Left lung (tissue), 4 donors: ENCODE measurements at regions not wholly inside any gene's neighbourhood (a gene's known extent, or its start where the extent isn't known, plus 50 kb on each side); places are given as distances from the start of the nearest gene placed in this dataset.
"Not testable (repeated sequence)": the region's sequence is repeated elsewhere in the genome, so short reads cannot be mapped to it uniquely, and the experiment has no call there.

Source experiments
- ATAC-seq: fragments of 200-7000 bp; cut with Tn5 transposase; one replicate; pipeline ENCODE4 v1.9.1; 2020; ENCODE audit warnings: moderate library complexity
- DNase-seq, 4 donors: peaks; one replicate each; pipeline ENCODE4 v3.0.0-alpha.2; 2013 to 2020
- H3K27ac ChIP-seq, 2 donors: fragments of 200-600 bp; sonication (generic) in 1 of 2; one replicate each; pipeline versions ENCODE4 v1.5.0 to v1.8.0; 2020 to 2021
- H3K27me3 ChIP-seq, 2 donors: fragments of 200-600 bp; sonication (generic) in 1 of 2; one replicate each; pipeline versions ENCODE4 v1.5.0 to v1.8.0; 2020 to 2021
- H3K36me3 ChIP-seq, 2 donors: fragments of 200-600 bp; sonication (generic) in 1 of 2; one replicate each; pipeline versions ENCODE4 v1.5.0 to v1.8.0; 2020 to 2021
- H3K4me1 ChIP-seq, 2 donors: fragments of 200-600 bp; one replicate each; pipeline ENCODE4 v1.8.0; 2021
- H3K4me3 ChIP-seq, 2 donors: fragments of 200-600 bp; sonication (generic) in 1 of 2; one replicate each; pipeline versions ENCODE4 v1.5.0 to v1.8.0; 2020 to 2021; ENCODE audit warnings: mild to moderate bottlenecking in 1 of 2
- H3K9me3 ChIP-seq, 2 donors: fragments of 200-600 bp; sonication (generic) in 1 of 2; one replicate each; pipeline versions ENCODE4 v1.5.0 to v1.8.0; 2020 to 2021
- intact Hi-C, 2 donors: fragments of 100-400 bp; cut with DNase I; formaldehyde crosslinking; loops; one replicate each; pipeline versions ENCODE4 v1.11.2 to v1.14.2; 2022
- TF ChIP-seq, protein P1 (sequence below), 2 donors: fragments of 200-600 bp; sonication (generic) in 1 of 2; IDR thresholded peaks; one replicate each; pipeline versions ENCODE4 v1.5.0 to v1.8.0; 2021; ENCODE audit warnings: antibody characterized with exemption in 2 of 2
- donor health status: DM: no; HTN: yes; CAD: no.
- donor health status: DM: no; HTN: no; CAD: no.

- DNase-seq (no peak), ATAC-seq (no peak)
- intact Hi-C loops = no loop called here
- Histone ChIP-seq H3K4me3 (no peak overlapping the region), H3K27ac (no peak overlapping the region), H3K36me3 (no peaks in the 10 kb centered on the region), H3K27me3 (no peaks in the 10 kb centered on the region), H3K9me3 (peaks cover 0 to 16% of the 10 kb centered on the region in 2 donors), H3K4me1 (no peaks in the 10 kb centered on the region)
- TF ChIP-seq, protein P1, sequence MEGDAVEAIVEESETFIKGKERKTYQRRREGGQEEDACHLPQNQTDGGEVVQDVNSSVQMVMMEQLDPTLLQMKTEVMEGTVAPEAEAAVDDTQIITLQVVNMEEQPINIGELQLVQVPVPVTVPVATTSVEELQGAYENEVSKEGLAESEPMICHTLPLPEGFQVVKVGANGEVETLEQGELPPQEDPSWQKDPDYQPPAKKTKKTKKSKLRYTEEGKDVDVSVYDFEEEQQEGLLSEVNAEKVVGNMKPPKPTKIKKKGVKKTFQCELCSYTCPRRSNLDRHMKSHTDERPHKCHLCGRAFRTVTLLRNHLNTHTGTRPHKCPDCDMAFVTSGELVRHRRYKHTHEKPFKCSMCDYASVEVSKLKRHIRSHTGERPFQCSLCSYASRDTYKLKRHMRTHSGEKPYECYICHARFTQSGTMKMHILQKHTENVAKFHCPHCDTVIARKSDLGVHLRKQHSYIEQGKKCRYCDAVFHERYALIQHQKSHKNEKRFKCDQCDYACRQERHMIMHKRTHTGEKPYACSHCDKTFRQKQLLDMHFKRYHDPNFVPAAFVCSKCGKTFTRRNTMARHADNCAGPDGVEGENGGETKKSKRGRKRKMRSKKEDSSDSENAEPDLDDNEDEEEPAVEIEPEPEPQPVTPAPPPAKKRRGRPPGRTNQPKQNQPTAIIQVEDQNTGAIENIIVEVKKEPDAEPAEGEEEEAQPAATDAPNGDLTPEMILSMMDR (IDR thresholded peaks at IDR 0.05) = no peak
These were observed 506.8 kb upstream of the COBL start for GRCh38 chr7:51823437-51823836.

DNA sequence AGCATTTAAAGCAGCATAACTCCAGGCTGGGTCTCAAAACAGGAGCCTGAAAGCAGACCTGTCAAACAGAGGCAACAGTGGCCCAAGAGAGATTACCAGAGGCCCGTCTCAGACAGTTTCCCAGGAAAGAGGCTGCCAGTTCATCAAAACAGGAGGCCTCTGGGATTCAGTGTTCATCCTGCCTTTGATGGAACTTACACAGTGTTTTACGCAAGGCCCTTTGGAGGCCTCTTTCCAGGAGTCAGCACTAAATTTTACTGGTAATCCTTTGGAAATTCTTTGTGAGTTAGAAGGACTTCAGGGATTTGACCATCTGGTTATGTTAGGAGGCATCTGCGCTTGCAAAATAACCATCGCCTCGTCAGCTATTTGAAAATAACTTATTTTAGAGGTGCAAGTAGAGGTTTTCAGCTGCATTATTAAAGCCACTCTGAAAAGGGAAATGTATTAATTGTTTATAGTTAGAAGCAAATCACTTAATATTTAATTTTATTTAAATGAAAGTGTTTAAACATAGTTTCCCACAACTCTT is 501.2 kb upstream of the COBL start:
- Histone ChIP-seq H3K4me1 (no peaks in the 10 kb centered on the region), H3K4me3 (no peak overlapping the region), H3K27me3 (no peaks in the 10 kb centered on the region), H3K36me3 (no peaks in the 10 kb centered on the region), H3K27ac (no peak overlapping the region), H3K9me3 (peaks cover 0 to 24% of the 10 kb centered on the region in 2 donors)
- ATAC-seq (no peak), DNase-seq (no peak)
- intact Hi-C loops = no loop called here
- TF ChIP-seq, protein P1 (IDR thresholded peaks at IDR 0.05) = no peak

- H3K27ac ChIP-seq, H3K4me3 ChIP-seq, H3K27me3 ChIP-seq, H3K4me1 ChIP-seq, ATAC-seq, intact Hi-C loops, H3K36me3 ChIP-seq: not testable (repeated sequence)
- DNase-seq = peak in 1 of 4 donors; percentile 72
- H3K9me3 ChIP-seq = peaks cover 0 to 15% of the 10 kb centered on the region in 2 donors
These were observed 489.3 kb upstream of the COBL start for GRCh38 chr7:51805783-51806431.

DNA sequence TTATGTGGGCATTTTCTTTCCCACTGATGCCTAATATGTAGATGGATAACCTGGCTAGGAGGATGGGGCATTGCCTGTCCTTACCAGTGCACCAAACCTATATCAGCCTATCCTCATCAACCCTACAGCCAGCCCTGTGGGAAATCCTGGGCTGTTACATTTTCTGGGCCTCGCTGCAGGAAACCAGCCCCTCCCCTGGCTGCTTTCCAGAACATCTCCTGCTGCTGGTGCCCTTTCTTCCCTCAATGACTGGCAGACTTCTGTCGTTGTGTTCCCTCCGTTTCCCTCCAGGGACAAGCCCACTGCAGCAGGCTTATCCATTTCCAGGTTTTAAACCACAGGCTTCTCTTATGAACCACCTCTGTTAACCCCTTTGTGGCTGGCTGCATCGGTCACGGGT is 486.1 kb upstream of the COBL start:
- no peak for DNase-seq
- intact Hi-C loops = no loop called here
- Histone ChIP-seq H3K27me3 (no peaks in the 10 kb centered on the region), H3K4me1 (no peaks in the 10 kb centered on the region), H3K36me3 (no peaks in the 10 kb centered on the region), H3K4me3 (no peak overlapping the region), H3K27ac (no peak overlapping the region), H3K9me3 (peaks cover 0 to 8% of the 10 kb centered on the region in 2 donors)
- ATAC-seq = no peak
- TF ChIP-seq, protein P1 (IDR thresholded peaks at IDR 0.05) = no peak

DNA sequence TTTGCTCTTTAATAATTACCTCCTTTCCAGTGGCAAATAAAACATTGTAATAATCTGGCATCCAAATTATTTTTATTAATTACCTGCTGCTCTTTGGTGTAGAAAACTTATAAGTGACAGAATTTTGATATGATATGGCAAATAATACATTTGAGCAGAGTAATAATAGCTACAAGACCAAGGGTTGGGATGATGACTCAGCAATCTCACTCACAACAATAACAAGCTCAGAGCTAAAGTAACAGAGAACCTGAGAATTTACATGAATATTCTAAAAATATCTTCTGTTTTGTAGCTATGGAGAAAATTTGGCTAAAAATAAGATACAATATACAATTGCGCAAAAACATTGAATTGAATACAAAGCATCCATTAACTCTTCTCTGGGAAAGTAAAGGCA is 480.8 kb upstream of the COBL start:
- Histone ChIP-seq H3K36me3 (no peaks in the 10 kb centered on the region), H3K9me3 (no peaks in the 10 kb centered on the region), H3K27me3 (no peaks in the 10 kb centered on the region), H3K4me3 (no peak overlapping the region), H3K4me1 (no peaks in the 10 kb centered on the region), H3K27ac (no peak overlapping the region)
- DNase-seq (no peak), ATAC-seq (no peak)
- intact Hi-C loops = no loop called here
- TF ChIP-seq, protein P1 (IDR thresholded peaks at IDR 0.05) = no peak

DNA sequence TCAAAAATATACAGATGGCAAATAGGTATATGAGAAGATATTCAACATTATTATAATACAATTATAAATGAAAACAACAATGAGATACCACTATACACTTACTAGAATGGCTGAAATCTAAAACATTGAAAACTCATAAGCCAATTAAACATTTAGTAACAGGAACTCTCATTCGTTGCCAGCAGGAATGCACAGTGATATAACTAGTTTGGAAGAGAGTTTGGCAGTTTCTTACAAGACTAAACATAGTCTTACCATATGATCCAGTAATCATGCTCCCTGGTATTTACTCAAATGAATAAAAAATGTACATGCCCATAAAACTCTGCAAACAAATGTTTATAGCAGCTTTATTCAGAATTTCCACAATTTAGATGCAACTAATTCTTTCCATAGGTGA is 476.2 kb upstream of the COBL start:
- peaks cover 0 to 1% of the 10 kb centered on the region in 2 donors for H3K9me3 ChIP-seq
- H3K36me3 ChIP-seq = no peaks in the 10 kb centered on the region
- DNase-seq (no peak), ATAC-seq (no peak)
- TF ChIP-seq, protein P1 (IDR thresholded peaks at IDR 0.05) = no peak
- H3K4me3 ChIP-seq = no peak overlapping the region
- no peaks in the 10 kb centered on the region for H3K27me3 ChIP-seq
- H3K4me1 ChIP-seq = no peaks in the 10 kb centered on the region
- H3K27ac ChIP-seq = no peak overlapping the region
- intact Hi-C loops = no loop called here
